ENCODE measurements at regions not wholly inside any gene's neighbourhood (a gene's known extent, or its start where the extent isn't known, plus 50 kb on each side); places are given as distances from the start of the nearest gene placed in this dataset.

DNA sequence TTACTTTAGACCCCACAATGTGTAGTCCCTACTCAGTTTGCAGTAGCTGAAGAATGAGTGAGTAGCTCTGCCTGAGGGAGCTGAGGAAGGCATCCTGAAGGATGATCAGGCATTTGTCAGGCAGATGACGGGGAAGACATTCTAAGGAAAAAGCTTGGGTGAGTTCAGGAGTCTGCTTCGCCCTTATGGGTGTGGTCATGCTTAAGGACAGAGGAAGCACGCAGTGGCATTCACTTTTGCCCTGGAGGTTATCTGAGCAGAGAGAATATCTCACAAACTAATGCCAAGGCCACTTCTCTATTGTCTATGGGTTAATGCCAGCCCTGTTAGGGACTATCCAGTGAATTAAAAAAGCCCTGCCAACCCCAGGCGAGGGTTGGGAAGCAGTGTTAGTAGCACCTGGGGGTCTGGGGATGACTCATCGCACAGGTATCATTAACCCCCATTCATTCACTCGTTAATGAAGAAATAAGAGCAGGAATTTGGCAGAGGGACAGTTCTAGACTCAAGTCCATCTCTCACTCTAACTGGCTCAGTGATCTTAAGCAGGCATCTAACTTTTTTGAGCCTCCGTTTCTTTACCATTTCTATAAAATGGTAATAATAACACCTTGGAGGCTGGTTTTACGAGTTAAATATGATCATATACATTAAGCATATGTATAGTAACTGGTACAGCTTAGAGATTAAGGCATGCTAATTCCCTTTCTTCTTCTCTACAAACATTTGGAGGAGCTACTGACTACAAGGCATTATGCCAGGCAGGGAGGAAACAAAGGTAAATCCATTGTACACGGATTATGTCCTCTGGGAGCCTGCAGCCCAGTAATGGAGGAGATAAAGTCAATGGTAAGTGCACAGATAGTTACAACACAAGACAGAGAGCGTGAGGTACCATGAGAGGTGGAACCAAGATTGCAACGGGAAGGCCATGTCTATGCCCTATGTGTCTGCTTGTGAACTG, 93.2 kb upstream of the AKIRIN2 start:
- Histone ChIP-seq H3K79me2 (ENCODE audit: control insufficient read depth, insufficient read depth, low read length) (no peaks in the 10 kb centered on the region), H3K27ac (ENCODE audit: insufficient read depth, low read depth, low read length) (no peak overlapping the region), H3K36me3 (ENCODE audit: control insufficient read depth in 2 of 2, extremely low read depth in 1 of 2, insufficient read depth in 2 of 2, low read length in 2 of 2) (no peaks in the 10 kb centered on the region), H3K4me2 (ENCODE audit: insufficient read depth, low read length) (no peak overlapping the region), H3K9me1 (replicated peaks; ENCODE audit: control insufficient read depth, extremely low read depth, insufficient read depth, low read length) (no peaks in the 10 kb centered on the region), H3K9me3 (replicated peaks; ENCODE audit: control insufficient read depth, insufficient read depth, low read length) (no peaks in the 10 kb centered on the region), H4K20me1 (replicated peaks; ENCODE audit: control insufficient read depth, extremely low read depth, insufficient read depth, low read length) (no peaks in the 10 kb centered on the region), H3K4me3 (replicated peaks in 1 of 3; ENCODE audit: insufficient read depth in 1 of 3, low read depth in 1 of 3, low read length in 3 of 3) (no peak overlapping the region), H3K9ac (replicated peaks; ENCODE audit: extremely low read depth, insufficient read depth, low read length) (no peak overlapping the region), H3K4me1 (ENCODE audit: control insufficient read depth, extremely low read depth, insufficient read depth, low read length) (no peaks in the 10 kb centered on the region), H2AFZ (ENCODE audit: low read depth, low read length) (no peak overlapping the region), H3K27me3 (ENCODE audit: control insufficient read depth in 2 of 2, insufficient read depth in 2 of 2, low read length in 2 of 2) (peaks cover 0 to 5% of the 10 kb centered on the region in 2 experiments)
- no peak for TF ChIP-seq JUN (IDR thresholded peaks at IDR 0.05; ENCODE audit: borderline replicate concordance, insufficient read depth, insufficient read length, low read depth)
- no peak for TF ChIP-seq EZH2 (IDR thresholded peaks at IDR 0.05; ENCODE audit: borderline replicate concordance, low read depth, low read length, severe bottlenecking)
- TF ChIP-seq, protein P1, sequence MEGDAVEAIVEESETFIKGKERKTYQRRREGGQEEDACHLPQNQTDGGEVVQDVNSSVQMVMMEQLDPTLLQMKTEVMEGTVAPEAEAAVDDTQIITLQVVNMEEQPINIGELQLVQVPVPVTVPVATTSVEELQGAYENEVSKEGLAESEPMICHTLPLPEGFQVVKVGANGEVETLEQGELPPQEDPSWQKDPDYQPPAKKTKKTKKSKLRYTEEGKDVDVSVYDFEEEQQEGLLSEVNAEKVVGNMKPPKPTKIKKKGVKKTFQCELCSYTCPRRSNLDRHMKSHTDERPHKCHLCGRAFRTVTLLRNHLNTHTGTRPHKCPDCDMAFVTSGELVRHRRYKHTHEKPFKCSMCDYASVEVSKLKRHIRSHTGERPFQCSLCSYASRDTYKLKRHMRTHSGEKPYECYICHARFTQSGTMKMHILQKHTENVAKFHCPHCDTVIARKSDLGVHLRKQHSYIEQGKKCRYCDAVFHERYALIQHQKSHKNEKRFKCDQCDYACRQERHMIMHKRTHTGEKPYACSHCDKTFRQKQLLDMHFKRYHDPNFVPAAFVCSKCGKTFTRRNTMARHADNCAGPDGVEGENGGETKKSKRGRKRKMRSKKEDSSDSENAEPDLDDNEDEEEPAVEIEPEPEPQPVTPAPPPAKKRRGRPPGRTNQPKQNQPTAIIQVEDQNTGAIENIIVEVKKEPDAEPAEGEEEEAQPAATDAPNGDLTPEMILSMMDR (IDR thresholded peaks at IDR 0.05; ENCODE audit: extremely low read depth in 1 of 2, insufficient read depth in 1 of 2, low read depth in 1 of 2, low read length in 2 of 2) = no peak
- no peak for TF ChIP-seq POLR2AphosphoS5 (IDR thresholded peaks at IDR 0.05; ENCODE audit: insufficient read depth, low read depth, low read length)
- TF ChIP-seq FOS (IDR thresholded peaks at IDR 0.05; ENCODE audit: borderline replicate concordance, insufficient read depth, low read length) = no peak
- no peak for TF ChIP-seq MYC (IDR thresholded peaks at IDR 0.05; ENCODE audit: low read depth, low read length)
- TF ChIP-seq, protein P2, sequence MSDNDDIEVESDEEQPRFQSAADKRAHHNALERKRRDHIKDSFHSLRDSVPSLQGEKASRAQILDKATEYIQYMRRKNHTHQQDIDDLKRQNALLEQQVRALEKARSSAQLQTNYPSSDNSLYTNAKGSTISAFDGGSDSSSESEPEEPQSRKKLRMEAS (IDR thresholded peaks at IDR 0.05; ENCODE audit: insufficient read depth, insufficient read length) = no peak
- TF ChIP-seq GATA2 (IDR thresholded peaks at IDR 0.05; ENCODE audit: insufficient read depth, insufficient read length, low read depth, low read length) = no peak
- TF ChIP-seq POLR2A (IDR thresholded peaks at IDR 0.05; ENCODE audit: low read depth, low read length) = no peak
- ChIA-PET CTCF (no interaction called here), POLR2A (no interaction called here)
- no TSS peak for BruUV-seq (replicated peaks)
- FAIRE-seq = no peak
- no peak for DNase-seq (ENCODE audit: low read depth, low spot score)
- intact Hi-C loops (cut with micrococcal nuclease) (no loop called here), dilution Hi-C loops (cut with MboI; ENCODE audit: extremely low pct_ligation_motif_present, low sequenced_read_pairs) (no loop called here)
